Ishikawa (cell line): ENCODE measurements at regions not wholly inside any gene's neighbourhood (a gene's known extent, or its start where the extent isn't known, plus 50 kb on each side); places are given as distances from the start of the nearest gene placed in this dataset.

Experiments used
- CREB1 ChIP-seq: IDR thresholded peaks from 2 replicates; pipeline ENCODE4 v1.6.1; 2012; ENCODE audit warnings: low read depth
- EP300 ChIP-seq: IDR thresholded peaks from 2 replicates; pipeline ENCODE4 v1.6.1; 2012; ENCODE audit warnings: borderline replicate concordance
- MAX ChIP-seq: IDR thresholded peaks from 2 replicates; pipeline ENCODE4 v1.6.1; 2012
- NFIC ChIP-seq: IDR thresholded peaks from 2 replicates; pipeline ENCODE4 v1.6.1; 2012
- TCF12 ChIP-seq: IDR thresholded peaks from 2 replicates; pipeline ENCODE4 v1.6.1; 2012; ENCODE audit warnings: low read depth
- YY1 ChIP-seq: IDR thresholded peaks from 2 replicates; pipeline ENCODE4 v1.6.1; 2012; ENCODE audit warnings: low read depth
- TF ChIP-seq, protein P1 (sequence below): IDR thresholded peaks from 2 replicates; pipeline ENCODE4 v1.6.1; 2012; ENCODE audit warnings: low read depth, mild to moderate bottlenecking
- TF ChIP-seq, protein P2 (sequence below): IDR thresholded peaks from 2 replicates; pipeline ENCODE4 v1.6.1; 2012

- TF ChIP-seq TCF12 (no peak), MAX (no peak), EP300 (no peak), YY1 (no peak), CREB1 (no peak), NFIC (no peak)
- TF ChIP-seq, protein P1, sequence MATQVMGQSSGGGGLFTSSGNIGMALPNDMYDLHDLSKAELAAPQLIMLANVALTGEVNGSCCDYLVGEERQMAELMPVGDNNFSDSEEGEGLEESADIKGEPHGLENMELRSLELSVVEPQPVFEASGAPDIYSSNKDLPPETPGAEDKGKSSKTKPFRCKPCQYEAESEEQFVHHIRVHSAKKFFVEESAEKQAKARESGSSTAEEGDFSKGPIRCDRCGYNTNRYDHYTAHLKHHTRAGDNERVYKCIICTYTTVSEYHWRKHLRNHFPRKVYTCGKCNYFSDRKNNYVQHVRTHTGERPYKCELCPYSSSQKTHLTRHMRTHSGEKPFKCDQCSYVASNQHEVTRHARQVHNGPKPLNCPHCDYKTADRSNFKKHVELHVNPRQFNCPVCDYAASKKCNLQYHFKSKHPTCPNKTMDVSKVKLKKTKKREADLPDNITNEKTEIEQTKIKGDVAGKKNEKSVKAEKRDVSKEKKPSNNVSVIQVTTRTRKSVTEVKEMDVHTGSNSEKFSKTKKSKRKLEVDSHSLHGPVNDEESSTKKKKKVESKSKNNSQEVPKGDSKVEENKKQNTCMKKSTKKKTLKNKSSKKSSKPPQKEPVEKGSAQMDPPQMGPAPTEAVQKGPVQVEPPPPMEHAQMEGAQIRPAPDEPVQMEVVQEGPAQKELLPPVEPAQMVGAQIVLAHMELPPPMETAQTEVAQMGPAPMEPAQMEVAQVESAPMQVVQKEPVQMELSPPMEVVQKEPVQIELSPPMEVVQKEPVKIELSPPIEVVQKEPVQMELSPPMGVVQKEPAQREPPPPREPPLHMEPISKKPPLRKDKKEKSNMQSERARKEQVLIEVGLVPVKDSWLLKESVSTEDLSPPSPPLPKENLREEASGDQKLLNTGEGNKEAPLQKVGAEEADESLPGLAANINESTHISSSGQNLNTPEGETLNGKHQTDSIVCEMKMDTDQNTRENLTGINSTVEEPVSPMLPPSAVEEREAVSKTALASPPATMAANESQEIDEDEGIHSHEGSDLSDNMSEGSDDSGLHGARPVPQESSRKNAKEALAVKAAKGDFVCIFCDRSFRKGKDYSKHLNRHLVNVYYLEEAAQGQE: no peak
- TF ChIP-seq, protein P2, sequence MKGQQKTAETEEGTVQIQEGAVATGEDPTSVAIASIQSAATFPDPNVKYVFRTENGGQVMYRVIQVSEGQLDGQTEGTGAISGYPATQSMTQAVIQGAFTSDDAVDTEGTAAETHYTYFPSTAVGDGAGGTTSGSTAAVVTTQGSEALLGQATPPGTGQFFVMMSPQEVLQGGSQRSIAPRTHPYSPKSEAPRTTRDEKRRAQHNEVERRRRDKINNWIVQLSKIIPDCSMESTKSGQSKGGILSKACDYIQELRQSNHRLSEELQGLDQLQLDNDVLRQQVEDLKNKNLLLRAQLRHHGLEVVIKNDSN: no peak
Observed at GRCh38 chr15:39084674-39085530, 496.0 kb upstream of the THBS1 start.
